GM19324 (cell line): ENCODE measurements at regions not wholly inside any gene's neighbourhood (a gene's known extent, or its start where the extent isn't known, plus 50 kb on each side); places are given as distances from the start of the nearest gene placed in this dataset.

Experiments
- ATAC-seq: cut with Tn5 transposase; IDR thresholded peaks from one replicate; pipeline ENCODE4 v1.9.1; 2021; ENCODE audit warnings: mild to moderate bottlenecking, moderate library complexity; ENCODE audit not compliant: unreplicated experiment, low FRiP score

DNA sequence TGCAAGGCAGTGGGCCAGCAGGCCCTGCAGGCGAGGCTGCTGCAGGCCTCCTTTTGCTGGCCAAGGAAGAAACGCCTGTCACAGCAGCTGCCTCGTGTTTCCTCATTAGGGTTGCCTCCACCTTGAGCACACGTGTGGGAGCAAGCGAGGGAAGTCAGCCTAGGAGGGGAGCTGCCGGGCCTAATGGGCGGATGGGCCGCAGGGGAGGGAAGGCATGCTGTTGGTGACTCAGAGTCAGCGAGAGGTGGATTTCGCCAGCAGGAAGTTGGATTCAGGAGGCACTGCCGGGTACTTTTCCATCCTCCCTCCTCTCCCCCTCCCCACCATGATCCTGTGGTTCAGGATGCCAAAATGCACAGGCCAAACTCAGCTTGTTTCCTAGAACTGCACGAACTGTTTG is 498.7 kb downstream of the METTL15 start:
- ATAC-seq, result no peak

DNA sequence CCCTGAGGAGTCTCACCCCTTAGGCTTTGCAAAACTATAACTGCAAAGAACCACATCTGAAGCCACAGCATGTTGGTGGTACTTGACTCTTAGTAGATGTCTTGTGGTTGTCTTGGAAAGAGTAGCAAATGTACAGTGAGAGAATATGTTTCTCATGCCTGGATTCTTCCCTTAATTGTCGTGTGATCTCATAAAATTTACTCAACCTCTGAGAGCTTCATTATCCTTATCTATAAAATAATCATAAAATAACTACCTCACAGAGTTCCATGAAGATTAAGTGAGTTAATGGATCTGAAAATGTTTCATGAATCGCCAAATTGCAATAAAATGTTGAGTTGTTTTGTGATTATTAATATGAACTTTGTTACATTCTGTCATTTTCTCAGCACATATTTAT is 491.5 kb downstream of the METTL15 start:
- ATAC-seq, result no peak

DNA sequence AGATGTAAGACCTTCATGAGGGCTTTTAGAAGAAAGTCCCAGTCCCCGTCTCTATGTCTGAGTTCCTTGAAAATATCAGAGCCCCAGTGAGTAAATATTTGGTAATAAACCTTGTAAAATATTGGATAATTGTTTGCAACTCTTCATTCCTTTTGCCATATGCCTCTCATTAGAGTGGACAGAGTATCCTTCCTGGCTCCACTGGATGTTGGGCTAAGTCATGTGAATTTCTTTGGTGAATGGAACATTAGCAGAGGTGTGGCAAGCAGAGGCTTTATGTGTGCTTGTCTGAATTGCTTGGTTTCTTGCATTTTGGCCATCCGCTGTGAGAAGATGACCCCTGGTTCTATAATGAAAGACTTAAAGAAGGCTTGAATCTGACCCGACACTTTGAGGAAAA is 490.3 kb downstream of the METTL15 start:
- no peak for ATAC-seq

DNA sequence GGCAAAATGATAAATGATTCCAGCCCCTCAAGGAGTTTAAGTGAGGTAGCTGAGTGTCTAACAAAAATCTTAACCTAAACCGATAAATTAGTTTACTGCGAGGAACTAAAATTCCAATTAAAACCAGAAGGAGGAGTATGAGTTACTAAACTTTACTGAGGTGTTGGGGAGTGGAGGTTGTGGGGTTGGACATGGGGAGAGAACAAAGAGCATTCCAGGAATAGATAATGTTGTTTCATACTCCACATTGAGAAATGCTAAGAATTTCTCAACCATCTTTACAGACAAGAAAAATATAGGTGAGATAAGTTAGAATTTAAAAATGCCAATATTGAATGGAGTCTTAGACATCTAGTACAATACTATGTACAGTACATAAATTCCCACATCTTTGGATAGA is 488.6 kb downstream of the METTL15 start:
- ATAC-seq, result no peak

DNA sequence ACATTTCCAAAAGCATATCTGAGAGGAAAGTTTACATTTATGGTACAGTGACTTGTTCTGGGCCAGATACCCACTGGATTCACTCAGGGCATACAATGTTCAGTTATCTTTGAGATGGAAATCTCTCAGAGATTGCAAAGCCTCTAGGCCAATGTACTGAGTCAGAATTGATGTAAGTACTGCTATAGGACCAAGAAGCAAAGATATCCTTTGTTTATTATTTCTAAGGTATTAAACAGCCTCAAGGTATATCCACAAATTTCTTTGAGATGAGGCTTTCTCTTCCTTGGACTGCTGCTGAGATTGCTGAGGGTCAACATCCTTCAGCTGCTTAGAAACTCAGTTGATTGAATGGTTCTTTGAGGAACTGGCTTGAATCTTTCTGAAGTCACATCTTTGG is 484.0 kb downstream of the METTL15 start:
- no peak for ATAC-seq

DNA sequence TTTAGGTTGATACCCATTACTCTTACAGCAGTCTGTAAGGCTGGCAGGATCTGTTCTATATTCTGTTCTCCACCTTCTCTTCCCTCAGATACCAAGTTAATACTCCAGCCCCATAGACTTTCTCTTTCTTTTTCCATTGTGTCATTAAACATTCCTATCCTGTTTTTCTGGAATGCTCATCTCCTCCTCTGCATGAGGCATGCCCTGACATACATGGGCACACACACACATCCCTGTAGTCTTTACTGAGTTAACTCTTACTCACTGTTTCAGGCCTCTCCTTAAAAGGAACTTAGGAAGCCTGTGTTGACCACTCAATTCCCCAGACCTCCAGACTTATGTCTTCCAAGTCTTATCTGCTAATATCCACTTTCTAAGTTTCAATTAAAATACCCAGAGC is 476.8 kb downstream of the METTL15 start:
- no peak for ATAC-seq

DNA sequence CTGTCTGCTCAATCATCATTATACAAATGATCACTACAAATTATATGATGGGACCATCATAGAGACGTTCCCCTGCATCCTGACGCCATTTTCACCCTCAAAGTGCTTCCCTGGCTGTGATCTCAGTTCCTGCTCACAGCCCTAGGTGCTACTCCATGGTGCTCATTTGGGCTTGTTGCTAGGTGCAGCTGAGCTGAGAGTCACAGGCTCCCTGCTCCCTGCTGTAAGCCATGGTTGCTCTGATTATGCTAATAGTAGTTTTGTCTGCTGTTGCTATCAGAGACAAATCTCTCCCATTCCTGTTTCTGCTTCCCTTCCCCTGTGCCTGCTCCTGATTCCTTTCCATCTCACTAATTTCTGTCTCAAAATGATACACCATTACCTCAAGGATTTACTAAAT is 474.3 kb downstream of the METTL15 start:
- ATAC-seq, result no peak

DNA sequence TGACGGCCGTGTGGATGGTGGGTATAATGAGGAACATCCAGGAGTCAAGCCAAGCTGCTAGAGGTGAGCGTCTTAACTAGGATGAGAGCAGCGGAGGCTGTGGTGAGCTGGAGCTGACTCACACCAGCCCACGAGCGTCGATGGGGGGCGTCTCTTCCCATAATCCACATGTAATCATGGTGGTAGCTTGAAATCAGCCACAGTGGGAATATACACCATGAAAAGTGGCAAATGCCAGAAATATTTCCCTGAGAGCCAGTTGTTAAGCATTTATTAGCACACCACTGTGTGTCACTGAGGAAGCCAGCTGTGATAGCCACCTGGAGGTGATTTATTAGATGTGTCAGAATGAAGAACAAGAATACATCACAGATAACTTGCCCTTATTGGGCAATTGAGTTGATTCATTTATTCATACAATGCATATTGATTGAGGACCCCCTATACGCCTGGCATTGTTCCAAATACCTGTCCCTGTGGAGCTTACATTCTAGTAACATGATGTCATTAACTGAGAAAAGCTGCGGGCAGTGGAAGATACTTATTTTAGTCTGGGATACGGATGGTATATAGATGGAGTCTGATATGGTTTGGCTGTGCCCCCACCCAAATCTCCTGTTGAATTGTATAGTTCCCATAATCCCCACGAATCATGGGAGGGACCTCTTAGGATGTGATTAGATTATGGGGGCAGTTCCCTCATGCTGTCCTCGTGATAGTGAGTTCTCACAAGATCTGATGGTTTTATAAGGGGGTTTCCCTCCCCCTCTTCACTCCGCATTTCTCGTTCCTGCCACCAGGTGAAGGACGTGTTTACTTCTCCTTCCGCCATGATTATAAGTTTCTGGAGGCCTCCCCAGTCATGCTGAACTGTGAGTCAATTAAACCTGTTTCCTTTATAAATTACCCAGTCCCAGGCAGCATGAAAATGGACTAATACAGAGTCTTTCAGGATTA is 473.4 kb downstream of the METTL15 start:
- ATAC-seq, result no peak

DNA sequence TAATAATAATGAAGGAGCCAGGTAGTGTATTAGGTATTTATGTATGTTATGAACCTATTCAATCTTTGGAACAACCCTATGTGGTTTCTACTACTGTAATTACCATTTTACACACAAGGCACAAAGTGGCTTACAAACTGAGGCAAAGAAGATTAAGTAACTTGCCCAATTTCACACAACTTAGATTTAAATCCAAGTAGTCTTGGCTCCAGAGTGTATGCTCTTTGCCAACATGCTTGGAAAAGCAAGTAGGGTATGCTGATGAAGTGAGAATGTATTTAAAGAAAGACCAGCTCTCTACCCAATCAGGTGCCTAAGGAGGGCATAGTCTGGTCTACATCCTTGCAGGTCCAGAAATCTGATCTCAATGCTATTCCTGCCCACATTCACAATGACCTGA is 463.2 kb downstream of the METTL15 start:
- no peak for ATAC-seq

DNA sequence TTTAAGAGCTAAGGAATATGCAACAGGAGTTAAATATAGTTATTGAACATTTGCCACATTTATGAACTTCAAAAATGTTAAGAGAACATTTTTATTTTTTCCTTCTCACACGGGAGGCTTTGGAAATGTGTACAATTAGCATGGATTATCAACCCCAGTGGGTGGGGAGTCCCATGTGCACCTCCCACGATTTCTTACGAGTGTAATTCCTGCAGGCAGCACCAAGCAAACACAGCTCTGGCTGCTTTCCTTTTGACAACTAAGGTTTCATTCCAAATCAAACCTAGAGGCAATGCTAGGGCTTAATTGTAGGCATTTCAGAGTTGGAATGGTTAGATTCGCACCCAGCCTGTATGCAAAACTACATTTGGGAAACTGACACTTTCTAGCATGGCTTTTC is 460.9 kb downstream of the METTL15 start:
- no peak for ATAC-seq

DNA sequence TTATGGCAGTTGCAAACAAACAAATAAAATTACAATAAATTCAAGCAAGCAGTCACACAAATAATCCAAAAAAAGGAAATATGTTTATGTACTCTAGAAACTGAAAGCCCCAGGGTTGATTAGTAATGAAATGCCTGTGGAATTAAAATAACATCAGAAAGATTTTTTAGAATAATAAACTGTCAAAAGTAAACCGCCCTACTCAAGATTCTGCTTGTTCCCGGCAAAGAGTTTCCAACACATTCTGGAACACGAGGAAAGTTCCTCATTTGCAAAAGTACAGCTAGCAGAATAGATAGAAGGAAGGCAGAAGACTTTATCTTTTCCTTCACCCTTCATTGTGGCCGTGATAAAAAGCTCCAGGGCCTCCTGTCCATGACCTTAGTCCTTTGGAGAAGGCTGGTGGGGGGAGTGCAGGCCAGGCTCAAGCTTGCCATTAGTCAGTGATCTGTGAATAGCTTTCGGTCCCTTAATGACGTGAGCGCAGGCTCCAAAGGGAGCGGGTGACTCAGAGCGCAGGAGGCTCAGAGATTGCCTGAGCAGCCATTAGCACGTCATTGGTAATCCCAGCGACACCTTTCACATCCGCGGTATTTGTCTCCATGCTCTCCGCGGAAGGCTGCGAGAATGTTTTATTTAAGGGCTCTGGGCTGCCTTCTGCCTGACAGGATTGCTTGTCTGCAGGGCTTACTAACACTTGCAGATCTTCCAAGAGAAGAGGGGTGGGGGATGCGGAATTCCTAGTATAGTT is 458.3 kb downstream of the METTL15 start:
- ATAC-seq, result no peak

DNA sequence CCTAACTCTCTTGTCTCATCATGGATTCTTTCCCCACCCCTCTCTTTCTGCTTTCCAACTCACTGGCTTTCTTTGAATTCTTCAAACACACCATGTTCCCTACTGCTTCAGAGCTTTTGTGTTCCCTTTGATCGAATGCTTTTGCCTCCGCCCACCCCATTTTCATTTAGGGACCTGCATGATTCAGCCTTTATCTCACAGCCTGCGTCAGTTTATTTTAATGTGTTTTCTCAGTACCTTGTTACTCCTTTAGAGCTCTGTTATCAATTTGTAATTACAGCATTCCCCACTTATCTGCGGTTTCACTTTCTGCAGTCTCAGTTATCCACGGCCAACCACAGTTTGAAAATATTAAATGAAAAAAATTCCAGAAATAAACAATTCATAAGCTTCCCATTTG is 451.3 kb downstream of the METTL15 start:
- no peak for ATAC-seq

DNA sequence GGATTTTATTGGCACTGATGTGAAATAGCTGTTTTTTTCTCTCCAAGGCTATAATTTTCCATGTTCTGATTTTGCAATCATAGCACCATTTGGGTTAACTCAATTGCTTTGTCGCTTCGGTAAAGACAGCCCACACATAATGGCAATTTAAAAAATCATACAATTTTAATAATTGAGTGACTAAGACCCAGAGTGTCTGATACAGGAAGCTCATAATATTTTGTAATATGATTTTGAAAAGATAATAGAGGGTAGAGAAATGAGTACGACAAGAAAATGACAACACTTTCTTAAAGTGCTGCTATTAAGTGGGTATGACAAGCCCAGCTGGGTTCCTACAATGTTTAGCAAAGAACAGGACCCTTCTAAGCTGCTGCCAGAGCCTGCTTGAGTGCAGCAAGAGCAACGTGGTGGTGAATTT is 439.1 kb downstream of the METTL15 start:
- ATAC-seq, result no peak

DNA sequence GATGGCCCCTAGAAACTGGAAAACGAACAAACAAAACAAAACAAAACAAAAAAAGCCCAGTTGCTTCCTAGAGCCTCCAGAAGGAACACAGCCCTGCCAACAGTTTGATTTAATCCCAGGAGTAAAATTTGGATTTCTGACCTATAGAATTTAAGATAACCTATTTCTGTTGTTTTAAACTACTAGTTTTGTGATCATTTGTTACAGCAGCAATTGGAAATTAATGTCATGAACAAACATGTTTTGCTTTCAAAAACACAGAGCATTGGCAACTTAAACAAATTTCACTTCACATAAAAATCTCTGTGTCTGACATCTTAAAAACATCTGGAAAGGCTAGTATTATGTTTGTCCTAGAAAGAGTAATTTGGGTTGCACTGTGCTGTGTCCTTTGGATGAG is 437.3 kb downstream of the METTL15 start:
- no peak for ATAC-seq

DNA sequence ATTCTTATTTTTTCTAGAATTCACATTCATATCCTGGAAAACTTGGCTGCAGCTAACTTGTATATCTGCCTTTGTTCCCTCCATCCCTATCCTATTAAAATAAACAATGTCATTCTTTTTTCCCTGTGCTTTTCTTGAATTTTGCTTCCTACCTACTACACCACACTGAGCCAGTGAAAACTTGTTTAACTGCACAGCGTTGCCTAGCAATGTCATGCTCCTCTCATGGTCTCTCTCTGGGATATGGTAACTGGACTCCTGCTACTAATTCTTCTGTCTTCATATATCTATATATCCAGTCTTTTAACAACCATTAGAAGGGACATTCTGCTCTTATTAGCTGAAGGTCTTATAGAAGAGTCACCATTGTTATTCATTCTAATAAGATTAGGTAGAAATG is 434.4 kb downstream of the METTL15 start:
- no peak for ATAC-seq

DNA sequence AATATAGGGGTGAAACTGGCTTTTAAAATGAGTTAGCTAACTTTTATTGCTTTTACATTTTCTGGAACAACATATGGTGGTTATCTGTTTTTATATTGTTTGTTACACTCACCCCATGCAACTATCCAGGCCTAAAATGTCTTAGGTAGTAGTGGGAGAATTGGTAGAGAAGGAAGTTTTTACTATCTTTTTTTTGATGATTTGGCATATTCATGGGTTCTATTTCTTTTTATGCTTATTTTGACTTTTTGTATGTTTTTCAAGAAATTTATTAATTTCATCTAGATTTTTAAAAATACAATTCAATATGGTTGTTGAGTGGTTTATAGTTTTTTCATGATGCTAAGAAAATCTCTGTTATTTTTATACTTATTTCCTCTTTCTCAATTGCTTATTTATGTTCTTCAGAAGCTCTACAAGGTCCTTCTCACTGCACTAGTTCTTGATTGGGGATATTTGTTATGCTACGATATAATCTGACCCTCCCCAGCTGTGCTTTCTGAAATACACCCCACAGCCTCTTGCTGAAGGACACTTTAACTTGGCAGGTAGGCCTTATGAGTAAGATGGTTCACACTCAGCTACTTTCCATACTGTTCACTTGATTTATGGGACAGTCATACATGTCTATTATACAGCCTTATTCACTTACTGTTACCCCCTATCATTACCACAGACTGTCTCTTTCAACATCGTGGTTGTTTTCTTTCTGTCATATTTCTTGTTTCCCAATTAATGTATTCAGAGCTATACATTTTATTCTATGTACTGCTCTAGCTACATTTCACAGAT is 431.2 kb downstream of the METTL15 start:
- no peak for ATAC-seq

DNA sequence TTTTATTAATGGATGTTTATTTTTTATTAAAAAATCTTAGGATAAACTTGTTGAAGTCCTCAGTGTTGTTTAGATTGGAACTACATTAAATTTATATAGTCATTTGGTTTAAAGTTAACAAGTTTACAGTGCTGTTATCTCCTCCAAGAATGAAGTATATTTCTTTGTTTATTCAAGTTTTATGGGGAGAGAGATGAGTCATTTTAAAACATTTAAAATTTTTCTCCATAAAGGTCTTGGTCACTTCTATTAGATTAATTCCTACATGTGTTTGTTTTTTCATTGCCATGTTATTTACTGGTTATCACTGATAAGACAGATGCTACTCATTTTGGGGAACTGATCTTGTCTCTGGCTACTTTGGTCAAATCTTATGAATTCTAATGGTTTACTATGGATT is 429.6 kb downstream of the METTL15 start:
- ATAC-seq, result no peak

DNA sequence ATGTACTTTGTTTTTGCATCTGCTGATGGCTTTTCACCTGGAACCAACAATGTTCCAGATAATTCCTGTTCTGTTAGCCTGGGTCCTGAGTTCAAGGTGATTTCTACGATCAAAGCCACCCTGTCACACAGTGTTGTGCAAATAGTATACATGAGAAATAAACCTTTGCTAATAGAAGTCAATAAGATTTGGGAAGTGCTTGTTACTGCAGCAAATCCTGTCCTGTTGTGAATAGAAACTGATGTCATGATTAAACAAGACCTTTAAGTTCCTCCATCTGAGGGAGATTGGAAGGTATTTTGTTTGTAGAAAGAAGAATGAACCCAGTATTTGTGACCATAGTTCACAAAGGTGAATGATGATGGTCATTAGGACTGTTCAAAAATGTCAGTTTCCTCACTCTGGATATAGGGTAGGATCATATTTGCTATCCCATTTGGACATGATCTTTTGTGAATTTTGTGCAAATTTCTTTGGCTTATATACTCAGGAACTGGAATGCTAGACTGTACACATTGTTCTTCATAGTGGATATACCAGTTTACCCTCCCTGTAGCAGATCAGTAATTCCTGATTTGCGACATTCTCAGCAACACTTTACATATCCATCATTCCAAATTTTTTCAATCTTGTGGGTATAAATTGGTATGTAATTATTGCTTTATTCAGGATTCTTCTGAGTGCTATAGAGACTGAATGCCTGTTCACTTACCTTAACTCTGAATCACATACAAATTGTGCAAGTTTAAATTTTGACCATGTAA is 428.5 kb downstream of the METTL15 start:
- no peak for ATAC-seq

DNA sequence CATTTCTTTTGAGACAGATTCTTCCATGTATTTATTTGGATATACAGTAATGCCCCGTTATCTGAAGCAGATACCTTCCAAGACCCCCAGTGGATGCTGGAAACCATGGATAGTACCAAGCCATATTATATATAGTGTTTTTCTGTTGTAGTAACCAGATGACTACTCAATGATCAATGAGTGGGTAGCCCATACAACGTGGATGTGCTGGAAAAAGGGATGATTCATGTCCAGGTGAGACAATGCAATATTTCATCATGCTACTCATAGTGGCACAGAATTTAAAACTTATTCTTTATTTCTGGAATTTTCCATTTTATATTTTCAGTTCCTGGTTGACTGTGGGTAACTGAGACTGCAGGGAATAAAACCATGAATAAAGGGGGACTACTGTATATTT is 427.5 kb downstream of the METTL15 start:
- no peak for ATAC-seq
